Pancreas (tissue), 10 donors: ENCODE measurements at regions not wholly inside any gene's neighbourhood (a gene's known extent, or its start where the extent isn't known, plus 50 kb on each side); places are given as distances from the start of the nearest gene placed in this dataset.
A peak's percentile ranks its signal among the peaks of the same experiment; 100 is the strongest.
"Not testable (repeated sequence)": the region's sequence is repeated elsewhere in the genome, so short reads cannot be mapped to it uniquely, and the experiment has no call there.

Source experiments
- ATAC-seq, 4 donors: fragments of 200-7000 bp; cut with Tn5 transposase; one replicate each; pipeline versions ENCODE4 v1.8.0 to v1.9.1; 2020; ENCODE audit warnings: mild to moderate bottlenecking in 4 of 4, moderate library complexity in 4 of 4
- DNase-seq, 6 donors: peaks; one replicate each; pipeline ENCODE4 v3.0.0-alpha.2; 2020
- FAIRE-seq: peaks from 2 replicates; lab custom pipeline; 2012; peaks lifted over from hg19 to GRCh38; lab: Jason Lieb, UNC
- H3K27ac ChIP-seq, 4 donors: fragments of 200-600 bp; sonication (generic); 1 replicate in 3 of 4; 2 replicates in 1 of 4; pipeline versions ENCODE4 v1.5.0 to v1.8.0; 2020
- H3K27me3 ChIP-seq, 4 donors: fragments of 200-600 bp; one replicate each; pipeline ENCODE4 v1.8.0; 2021
- H3K36me3 ChIP-seq, 3 donors: fragments of 200-600 bp; sonication (generic) in 1 of 3; one replicate each; pipeline versions ENCODE4 v1.5.0 to v1.8.0; 2020 to 2021
- H3K4me1 ChIP-seq, 3 donors: fragments of 200-600 bp; one replicate each; pipeline ENCODE4 v1.8.0; 2021
- H3K4me3 ChIP-seq, 4 donors: fragments of 200-600 bp; sonication (generic) in 2 of 4; one replicate each; pipeline versions ENCODE4 v1.5.0 to v1.8.0; 2020 to 2021
- H3K9me3 ChIP-seq, 4 donors: fragments of 200-600 bp; one replicate each; pipeline ENCODE4 v1.8.0; 2021
- CTCF ChIP-seq, 4 donors: fragments of 200-600 bp; sonication (generic) in 3 of 4; IDR thresholded peaks; one replicate each; pipeline versions ENCODE4 v1.5.0 to v1.8.0; 2021; ENCODE audit warnings: antibody characterized with exemption in 4 of 4
- WGBS, 2 donors: extraction: QIAGEN DNeasy Blood & Tissue Kit; methylation state at CpG; one replicate each; pipeline ENCODE4 v1.1.7; 2013; 5-methylcytosine and 5-hydroxymethylcytosine counted together
- intact Hi-C, 3 donors: fragments of 100-400 bp; cut with DNase I; formaldehyde crosslinking; loops; one replicate each; pipeline versions ENCODE4 v1.11.1 to v1.14.2; 2022
- donor health status: healthy with polysubstance abuse.
- donor health status: DM: no; HTN: no; CAD: no; lungs with moderate emphysema.
- donor health status: DM: no; HTN: no; CAD: no.
- donor health status: control.
- donor health status: control.
- donor health status: Bipolar disorder and iron deficiency.
- donor health status: DM: yes; HTN: yes; CAD: no.
- donor health status: DM: no; HTN: no; CAD: no.
- donor health status: DM: no; HTN: no; CAD: no.
- donor health status: DM: yes; HTN: yes; CAD: no.

DNA sequence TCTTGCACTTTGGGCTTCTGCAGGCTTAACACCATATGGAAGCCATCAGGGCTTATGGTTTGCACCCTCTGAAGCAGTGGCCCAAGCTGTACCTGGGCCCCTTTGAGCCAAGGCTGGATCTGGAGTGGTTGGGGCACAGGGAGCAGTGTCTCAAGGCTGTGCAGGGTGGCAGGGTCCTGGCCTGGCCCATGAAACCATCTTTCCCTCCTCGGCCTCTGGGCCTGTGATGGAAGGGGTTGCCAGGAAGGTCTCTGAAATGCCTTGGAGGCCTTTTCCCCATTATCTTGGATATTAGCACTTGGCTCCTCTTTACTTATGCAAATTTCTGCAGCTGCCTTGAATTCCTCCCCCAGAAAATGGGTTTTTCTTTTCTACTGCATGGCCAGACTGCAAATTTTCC lies 134.7 kb upstream of the USP9X start:
- WGBS, 2 donors: 75 to 80% methylated on average over 1 of the region's 1 CpG
- intact Hi-C loops: no loop called here
- Histone ChIP-seq H3K4me1 (no peaks in the 10 kb centered on the region), H3K27me3 (peaks cover 0 to 3% (median 0%) of the 10 kb centered on the region in 4 donors), H3K36me3 (no peaks in the 10 kb centered on the region), H3K9me3 (no peaks in the 10 kb centered on the region), H3K27ac (no peak overlapping the region), H3K4me3 (no peak overlapping the region)
- TF ChIP-seq CTCF (IDR thresholded peaks at IDR 0.05): no peak
- no peak for FAIRE-seq
- no peak for ATAC-seq
- DNase-seq: no peak

GRCh38 chrX:40951407-40951806 lies 133.8 kb upstream of the USP9X start:
- WGBS, 2 donors: 86 to 93% methylated on average over 3 of the region's 3 CpGs
- intact Hi-C loops, H3K27ac ChIP-seq, H3K4me3 ChIP-seq, H3K27me3 ChIP-seq, H3K4me1 ChIP-seq, DNase-seq, ATAC-seq, H3K36me3 ChIP-seq, FAIRE-seq, H3K9me3 ChIP-seq: not testable (repeated sequence)

DNA sequence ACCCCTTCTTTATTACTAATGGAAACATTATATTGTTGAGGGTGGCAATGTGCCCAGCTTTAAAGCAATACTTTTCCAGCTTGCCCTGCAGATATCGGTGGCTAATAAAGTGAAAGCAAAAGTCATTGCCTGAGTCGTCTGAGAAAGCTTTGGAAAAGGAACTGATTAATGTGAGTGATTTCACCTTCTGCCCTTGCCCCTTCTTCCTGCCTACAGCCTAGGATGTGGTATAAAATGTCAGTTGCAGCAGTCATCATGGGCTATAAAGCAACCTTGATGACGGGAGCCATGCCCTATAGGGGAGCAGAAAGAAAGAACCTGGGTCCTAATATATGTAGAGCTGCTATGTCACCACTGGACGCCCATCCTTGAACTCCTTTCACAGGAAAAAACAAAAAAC lies 132.4 kb upstream of the USP9X start:
- Histone ChIP-seq H3K4me3 (no peak overlapping the region), H3K27me3 (peaks cover 0 to 8% (median 0%) of the 10 kb centered on the region in 4 donors), H3K27ac (no peak overlapping the region), H3K36me3 (no peaks in the 10 kb centered on the region), H3K4me1 (no peaks in the 10 kb centered on the region), H3K9me3 (no peaks in the 10 kb centered on the region)
- no peak for TF ChIP-seq CTCF (IDR thresholded peaks at IDR 0.05)
- ATAC-seq (peak in 3 of 4 donors; percentile 34 to 72 (median 63)), FAIRE-seq (no peak), DNase-seq (no peak)
- WGBS, 2 donors: 28 to 45% methylated on average over 4 of the region's 4 CpGs
- intact Hi-C loops: no loop called here

- TF ChIP-seq CTCF (IDR thresholded peaks at IDR 0.05): no peak
- ATAC-seq (no peak), DNase-seq (no peak), FAIRE-seq (no peak)
- Histone ChIP-seq H3K4me3 (no peak overlapping the region), H3K27me3 (peaks cover 0 to 8% (median 0%) of the 10 kb centered on the region in 4 donors), H3K36me3 (no peaks in the 10 kb centered on the region), H3K4me1 (no peaks in the 10 kb centered on the region), H3K9me3 (no peaks in the 10 kb centered on the region), H3K27ac (no peak overlapping the region)
- 59 to 64% methylated on average over 2 of the region's 2 CpGs for WGBS, 2 donors
- intact Hi-C loops: no loop called here
These were observed 131.9 kb upstream of the USP9X start for GRCh38 chrX:40953369-40953768.

GRCh38 chrX:40960041-40960440 lies 125.2 kb upstream of the USP9X start:
- no peak overlapping the region for H3K4me3 ChIP-seq
- TF ChIP-seq CTCF (IDR thresholded peaks at IDR 0.05): no peak
- WGBS, 2 donors: 84 to 89% methylated on average over 4 of the region's 4 CpGs
- intact Hi-C loops: no loop called here
- no peak for DNase-seq
- no peak overlapping the region for H3K27ac ChIP-seq
- FAIRE-seq: no peak
- ATAC-seq: no peak
- H3K36me3 ChIP-seq: no peaks in the 10 kb centered on the region
- no peaks in the 10 kb centered on the region for H3K4me1 ChIP-seq
- H3K9me3 ChIP-seq: no peaks in the 10 kb centered on the region
- peaks cover 0 to 8% (median 2%) of the 10 kb centered on the region in 4 donors for H3K27me3 ChIP-seq
